Activated CD8-positive, alpha-beta T cell treated with anti-CD3 and anti-CD28 coated beads for 36 hours (primary cell): ENCODE measurements at regions not wholly inside any gene's neighbourhood (a gene's known extent, or its start where the extent isn't known, plus 50 kb on each side); places are given as distances from the start of the nearest gene placed in this dataset.

Source experiments
- ATAC-seq: fragments of 200-7000 bp; cut with Tn5 transposase; one replicate; pipeline ENCODE4 v1.10.0; 2021; ENCODE audit warnings: mild to moderate bottlenecking, moderate library complexity
- CTCF ChIA-PET: fragments of 350-600 bp; sonication (Branson Sonifier 250); formaldehyde crosslinking; loops from one replicate; lab custom pipeline; 2021; ENCODE audit warnings: antibody characterized with exemption; lab: Charles Lee
- POLR2A ChIA-PET: fragments of 350-600 bp; sonication (Branson Sonifier 250); formaldehyde crosslinking; loops from one replicate; lab custom pipeline; 2021; ENCODE audit warnings: antibody characterized with exemption; lab: Charles Lee
- DNase-seq: peaks from one replicate; pipeline ENCODE4 v3.0.0-alpha.2; 2020
- H3K27ac Mint-ChIP-seq: one replicate; pipeline ENCODE4 v1.8.0; 2021; ENCODE audit warnings: mild to moderate bottlenecking, mixed read lengths
- H3K27me3 Mint-ChIP-seq: one replicate; pipeline ENCODE4 v1.8.0; 2021; ENCODE audit warnings: mixed read lengths
- H3K36me3 Mint-ChIP-seq: one replicate; pipeline ENCODE4 v1.8.0; 2021; ENCODE audit warnings: low read depth, mixed read lengths
- H3K4me1 Mint-ChIP-seq: one replicate; pipeline ENCODE4 v1.8.0; 2021; ENCODE audit warnings: low read depth, mixed read lengths
- H3K4me3 Mint-ChIP-seq: one replicate; pipeline ENCODE4 v1.8.0; 2021; ENCODE audit warnings: mild to moderate bottlenecking, moderate library complexity, mixed read lengths
- H3K9me3 Mint-ChIP-seq: one replicate; pipeline ENCODE4 v1.8.0; 2021; ENCODE audit warnings: mixed read lengths
- CTCF ChIP-seq: fragments of 200-600 bp; IDR thresholded peaks from one replicate; pipeline ENCODE4 v1.8.0; 2022; ENCODE audit warnings: antibody characterized with exemption, mild to moderate bottlenecking
- intact Hi-C: fragments of 100-400 bp; cut with micrococcal nuclease; formaldehyde crosslinking; loops from one replicate; pipeline ENCODE4 v1.10.0; 2022

GRCh38 chr4:180333162-180333561 is 1910.0 kb upstream of the TENM3 start:
- no peak overlapping the region for H3K4me3 Mint-ChIP-seq
- ATAC-seq (no peak), DNase-seq (no peak)
- no peak overlapping the region for H3K27ac Mint-ChIP-seq
- POLR2A ChIA-PET: no interaction called here
- no peaks in the 10 kb centered on the region for H3K4me1 Mint-ChIP-seq
- no peaks in the 10 kb centered on the region for H3K27me3 Mint-ChIP-seq
- no peak for TF ChIP-seq CTCF
- H3K36me3 Mint-ChIP-seq: no peaks in the 10 kb centered on the region
- intact Hi-C loops: no loop called here
- H3K9me3 Mint-ChIP-seq: peaks cover 4% of the 10 kb centered on the region
- CTCF ChIA-PET: no interaction called here

GRCh38 chr4:180335566-180335965 is 1907.6 kb upstream of the TENM3 start:
- no peak for TF ChIP-seq CTCF

GRCh38 chr4:180336494-180337090 is 1906.6 kb upstream of the TENM3 start:
- Mint-ChIP-seq H3K36me3 (no peaks in the 10 kb centered on the region), H3K27me3 (no peaks in the 10 kb centered on the region), H3K9me3 (peaks cover 4% of the 10 kb centered on the region), H3K4me1 (no peaks in the 10 kb centered on the region), H3K4me3 (no peak overlapping the region), H3K27ac (no peak overlapping the region)
- POLR2A ChIA-PET: no interaction called here
- CTCF ChIA-PET: no interaction called here
- ATAC-seq (no peak), DNase-seq (no peak)
- no peak for TF ChIP-seq CTCF
- intact Hi-C loops: no loop called here

More at GRCh38 chr4:180335566-180335965, 1907.6 kb upstream of the TENM3 start:
- no peaks in the 10 kb centered on the region for H3K4me1 Mint-ChIP-seq
- ATAC-seq (no peak), DNase-seq (no peak)
- H3K27ac Mint-ChIP-seq: no peak overlapping the region
- H3K36me3 Mint-ChIP-seq: no peaks in the 10 kb centered on the region
- H3K9me3 Mint-ChIP-seq: peaks cover 4% of the 10 kb centered on the region
- H3K4me3 Mint-ChIP-seq: no peak overlapping the region
- no peaks in the 10 kb centered on the region for H3K27me3 Mint-ChIP-seq
- intact Hi-C loops: no loop called here
- ChIA-PET POLR2A (no interaction called here), CTCF (no interaction called here)

GRCh38 chr4:180341926-180342325 is 1901.3 kb upstream of the TENM3 start:
- Mint-ChIP-seq H3K4me3 (no peak overlapping the region), H3K4me1 (no peaks in the 10 kb centered on the region), H3K27ac (no peak overlapping the region), H3K9me3 (no peaks in the 10 kb centered on the region), H3K36me3 (no peaks in the 10 kb centered on the region), H3K27me3 (no peaks in the 10 kb centered on the region)
- no peak for DNase-seq
- no peak for TF ChIP-seq CTCF
- ChIA-PET POLR2A (no interaction called here), CTCF (no interaction called here)
- no peak for ATAC-seq
- intact Hi-C loops: no loop called here

GRCh38 chr4:180350901-180351300 is 1892.3 kb upstream of the TENM3 start:
- DNase-seq: no peak
- ChIA-PET CTCF (no interaction called here), POLR2A (no interaction called here)
- H3K27ac Mint-ChIP-seq: no peak overlapping the region
- no peaks in the 10 kb centered on the region for H3K9me3 Mint-ChIP-seq
- no peaks in the 10 kb centered on the region for H3K4me1 Mint-ChIP-seq
- ATAC-seq: no peak
- intact Hi-C loops: no loop called here
- no peaks in the 10 kb centered on the region for H3K27me3 Mint-ChIP-seq
- H3K36me3 Mint-ChIP-seq: no peaks in the 10 kb centered on the region
- H3K4me3 Mint-ChIP-seq: no peak overlapping the region
- no peak for TF ChIP-seq CTCF
